Breast epithelium (tissue), 4 donors: ENCODE measurements at regions not wholly inside any gene's neighbourhood (a gene's known extent, or its start where the extent isn't known, plus 50 kb on each side); places are given as distances from the start of the nearest gene placed in this dataset.

ENCODE experiments used
- DNase-seq, 2 donors: peaks; one replicate each; pipeline ENCODE4 v3.0.0-alpha.2; 2019; ENCODE audit warnings: low spot score in 2 of 2
- H3K27ac ChIP-seq, 2 donors: fragments of 200-600 bp; sonication (generic) in 1 of 2; one replicate each; pipeline ENCODE4 v1.5.1; 2016 to 2019; ENCODE audit warnings: mild to moderate bottlenecking in 1 of 2
- H3K27me3 ChIP-seq, 2 donors: fragments of 200-600 bp; sonication (generic) in 1 of 2; one replicate each; pipeline versions ENCODE4 v1.5.1 to v1.6.0; 2017 to 2019; ENCODE audit warnings: control low read depth in 1 of 2, mild to moderate bottlenecking in 1 of 2
- H3K36me3 ChIP-seq: fragments of 200-600 bp; one replicate; pipeline ENCODE4 v1.5.1; 2019
- H3K4me1 ChIP-seq, 2 donors: fragments of 200-600 bp; sonication (generic); one replicate each; pipeline ENCODE4 v1.5.1; 2016 to 2019; ENCODE audit warnings: control low read depth in 1 of 2
- H3K4me3 ChIP-seq, 3 donors: fragments of 200-600 bp; sonication (generic); 1 replicate in 2 of 3; 2 replicates in 1 of 3; pipeline ENCODE4 v1.5.1; 2016 to 2019; ENCODE audit warnings: mild to moderate bottlenecking in 3 of 3, moderate library complexity in 2 of 3
- H3K9me3 ChIP-seq, 2 donors: fragments of 200-600 bp; sonication (generic) in 1 of 2; one replicate each; pipeline ENCODE4 v1.5.1; 2016 to 2019; ENCODE audit warnings: control low read depth in 1 of 2
- POLR2A ChIP-seq: fragments of 450-650 bp; IDR thresholded peaks from one replicate; pipeline ENCODE4 v1.6.1; 2016; ENCODE audit warnings: antibody characterized with exemption, mild to moderate bottlenecking, moderate library complexity
- POLR2AphosphoS5 ChIP-seq, 3 donors: sonication (generic); formaldehyde crosslinking; IDR thresholded peaks; one replicate each; pipeline ENCODE4 v1.6.1; 2017; ENCODE audit warnings: antibody characterized with exemption in 3 of 3
- intact Hi-C: fragments of 100-400 bp; cut with DNase I; formaldehyde crosslinking; loops from one replicate; pipeline ENCODE4 v1.15.1; 2023; ENCODE audit warnings: low total_unique reads
- TF ChIP-seq, protein P1 (sequence below), 3 donors: fragments of 450-650 bp; IDR thresholded peaks; one replicate each; pipeline ENCODE4 v1.5.1; 2016 to 2017; ENCODE audit warnings: antibody characterized with exemption in 3 of 3, mild to moderate bottlenecking in 3 of 3, moderate library complexity in 3 of 3

DNA sequence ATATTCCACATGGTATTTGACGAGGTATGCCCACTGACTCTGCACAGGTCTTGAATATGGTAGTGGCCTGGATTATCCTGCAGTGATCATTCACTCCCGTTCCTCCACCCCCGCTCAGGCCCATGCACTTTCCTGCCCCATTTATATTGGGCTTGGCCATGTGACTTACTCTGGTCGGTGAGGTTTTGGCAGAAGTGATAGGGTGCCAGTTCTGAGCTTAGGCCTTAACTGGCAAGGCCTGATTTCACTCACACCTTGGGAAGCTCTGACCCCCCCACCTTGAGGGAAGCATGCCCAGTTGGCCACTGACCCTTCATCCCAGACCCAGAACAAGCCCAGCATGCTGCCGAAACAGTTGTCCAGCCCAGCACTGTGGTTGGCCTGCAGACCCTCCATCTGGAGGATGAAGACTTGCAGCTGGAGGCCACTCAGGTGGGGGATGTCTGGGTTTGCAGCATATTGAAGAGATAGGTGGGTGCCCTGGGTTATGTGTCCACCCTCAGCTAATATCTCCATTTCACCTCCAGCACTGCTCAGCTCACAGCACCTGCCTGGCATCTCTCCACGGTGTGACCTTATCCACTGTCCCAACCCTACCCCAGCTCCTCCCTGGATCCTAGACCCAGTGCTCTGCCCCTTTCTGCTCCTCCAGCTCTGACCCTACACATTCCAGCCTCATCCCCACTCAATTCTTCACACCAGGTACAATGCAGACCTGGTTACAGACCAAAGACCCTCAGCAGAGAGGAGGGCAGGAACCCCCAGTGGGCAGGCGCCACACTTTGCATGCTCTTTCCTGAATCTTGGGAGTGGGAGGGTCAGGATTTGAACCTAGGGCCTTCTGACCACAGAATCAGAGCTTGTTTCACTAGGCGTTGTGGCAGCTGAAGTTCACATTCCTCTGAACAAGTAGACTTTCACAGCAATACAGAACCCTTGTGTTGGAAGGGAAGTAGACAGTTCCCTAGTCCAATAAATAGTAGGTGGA is 138.1 kb upstream of the CHST15 start:
- Histone ChIP-seq H3K4me1 (no peaks in the 10 kb centered on the region), H3K27ac (no peak overlapping the region), H3K27me3 (no peaks in the 10 kb centered on the region), H3K36me3 (no peaks in the 10 kb centered on the region), H3K4me3 (no peak overlapping the region), H3K9me3 (no peaks in the 10 kb centered on the region)
- TF ChIP-seq POLR2AphosphoS5 (IDR thresholded peaks at IDR 0.05) (no peak), POLR2A (no peak)
- no peak for DNase-seq
- intact Hi-C loops, result no loop called here

DNA sequence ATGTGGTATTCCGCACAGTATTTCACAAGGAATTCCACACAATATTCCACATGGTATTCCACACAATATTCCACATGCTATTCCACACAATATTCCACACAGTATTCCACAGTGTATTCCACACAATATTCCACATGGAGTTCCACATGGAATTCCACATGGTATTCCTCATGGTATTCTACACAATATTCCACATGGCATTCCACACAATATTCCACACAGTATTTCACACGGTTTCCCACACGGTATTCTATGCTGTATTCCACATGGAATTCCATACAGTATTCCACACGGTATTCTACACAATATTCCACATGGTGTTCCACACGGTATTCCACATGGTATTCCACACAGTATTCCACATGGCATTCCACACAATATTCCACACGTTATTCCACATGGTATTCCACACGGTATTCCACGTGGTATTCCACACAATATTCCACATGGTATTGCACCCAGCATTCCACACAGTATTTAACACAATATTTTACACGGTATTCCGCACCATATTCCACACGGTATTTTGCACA is 137.3 kb upstream of the CHST15 start:
- no peak overlapping the region for H3K4me3 ChIP-seq
- H3K27ac ChIP-seq, result no peak overlapping the region
- intact Hi-C loops, result no loop called here
- no peaks in the 10 kb centered on the region for H3K4me1 ChIP-seq
- TF ChIP-seq POLR2A, result no peak
- TF ChIP-seq, protein P1, sequence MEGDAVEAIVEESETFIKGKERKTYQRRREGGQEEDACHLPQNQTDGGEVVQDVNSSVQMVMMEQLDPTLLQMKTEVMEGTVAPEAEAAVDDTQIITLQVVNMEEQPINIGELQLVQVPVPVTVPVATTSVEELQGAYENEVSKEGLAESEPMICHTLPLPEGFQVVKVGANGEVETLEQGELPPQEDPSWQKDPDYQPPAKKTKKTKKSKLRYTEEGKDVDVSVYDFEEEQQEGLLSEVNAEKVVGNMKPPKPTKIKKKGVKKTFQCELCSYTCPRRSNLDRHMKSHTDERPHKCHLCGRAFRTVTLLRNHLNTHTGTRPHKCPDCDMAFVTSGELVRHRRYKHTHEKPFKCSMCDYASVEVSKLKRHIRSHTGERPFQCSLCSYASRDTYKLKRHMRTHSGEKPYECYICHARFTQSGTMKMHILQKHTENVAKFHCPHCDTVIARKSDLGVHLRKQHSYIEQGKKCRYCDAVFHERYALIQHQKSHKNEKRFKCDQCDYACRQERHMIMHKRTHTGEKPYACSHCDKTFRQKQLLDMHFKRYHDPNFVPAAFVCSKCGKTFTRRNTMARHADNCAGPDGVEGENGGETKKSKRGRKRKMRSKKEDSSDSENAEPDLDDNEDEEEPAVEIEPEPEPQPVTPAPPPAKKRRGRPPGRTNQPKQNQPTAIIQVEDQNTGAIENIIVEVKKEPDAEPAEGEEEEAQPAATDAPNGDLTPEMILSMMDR (IDR thresholded peaks at IDR 0.05), result no peak
- TF ChIP-seq POLR2AphosphoS5 (IDR thresholded peaks at IDR 0.05), result no peak
- H3K36me3 ChIP-seq, result no peaks in the 10 kb centered on the region
- H3K27me3 ChIP-seq, result no peaks in the 10 kb centered on the region
- DNase-seq, result no peak
- H3K9me3 ChIP-seq, result no peaks in the 10 kb centered on the region

DNA sequence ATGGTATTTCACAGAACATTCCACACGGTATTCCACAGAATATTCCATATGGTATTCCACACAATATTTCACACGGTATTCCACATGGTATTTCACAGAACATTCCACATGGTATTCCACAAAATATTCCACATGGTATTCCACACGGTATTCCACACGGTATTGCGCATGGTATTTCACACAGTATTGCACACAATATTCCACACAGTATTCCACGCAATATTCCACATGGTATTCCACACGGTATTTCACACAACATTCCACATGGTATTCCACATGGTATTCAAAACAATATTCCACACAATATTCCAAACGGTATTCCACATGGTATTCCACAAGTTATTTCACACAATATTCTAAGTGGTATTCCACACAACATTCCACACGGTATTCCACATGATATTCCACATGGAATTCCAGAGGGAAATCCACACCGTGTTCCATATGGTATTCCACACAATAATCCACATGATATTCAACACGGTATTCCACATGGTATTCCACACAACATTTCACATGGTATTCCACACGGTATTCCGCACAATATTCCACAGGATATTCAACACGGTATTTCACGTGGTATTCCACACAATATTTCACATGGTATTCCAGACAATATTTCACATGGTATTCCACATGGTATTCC is 136.7 kb upstream of the CHST15 start:
- Histone ChIP-seq H3K4me1 (no peaks in the 10 kb centered on the region), H3K4me3 (no peak overlapping the region), H3K9me3 (no peaks in the 10 kb centered on the region), H3K27me3 (no peaks in the 10 kb centered on the region), H3K36me3 (no peaks in the 10 kb centered on the region), H3K27ac (no peak overlapping the region)
- DNase-seq, result no peak
- TF ChIP-seq POLR2A, result no peak
- TF ChIP-seq, protein P1 (IDR thresholded peaks at IDR 0.05), result no peak
- no peak for TF ChIP-seq POLR2AphosphoS5 (IDR thresholded peaks at IDR 0.05)
- intact Hi-C loops, result no loop called here

DNA sequence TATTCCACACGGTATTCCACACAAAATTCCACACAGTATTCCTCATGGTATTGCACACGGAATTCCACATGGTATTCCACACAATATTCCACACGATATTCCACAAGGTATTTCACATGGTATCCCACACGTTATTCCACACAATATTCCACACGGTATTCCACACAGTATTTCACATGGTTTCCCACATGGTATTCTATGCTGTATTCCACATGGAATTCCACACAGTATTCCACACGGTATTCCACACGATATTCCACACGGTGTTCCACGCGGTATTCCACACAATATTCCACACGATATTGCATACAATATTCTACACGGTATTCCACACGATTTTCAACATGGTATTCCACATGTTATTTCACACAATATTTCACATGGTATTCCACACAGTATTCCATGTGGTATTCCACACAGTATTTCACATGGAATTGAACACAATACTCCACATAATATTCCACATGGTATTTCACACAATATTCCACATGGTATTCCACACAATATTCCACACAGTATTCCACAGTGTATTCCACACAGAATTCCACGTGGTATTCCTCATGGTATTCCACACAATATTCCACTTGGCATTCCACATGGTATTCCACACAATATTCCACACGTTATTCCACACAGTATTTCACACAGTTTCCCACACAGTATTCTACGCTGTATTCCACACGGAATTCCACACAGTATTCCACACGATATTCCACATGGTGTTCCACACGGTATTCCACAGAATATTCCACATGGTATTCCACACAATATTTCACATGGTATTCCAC is 136.0 kb upstream of the CHST15 start:
- intact Hi-C loops, result no loop called here

DNA sequence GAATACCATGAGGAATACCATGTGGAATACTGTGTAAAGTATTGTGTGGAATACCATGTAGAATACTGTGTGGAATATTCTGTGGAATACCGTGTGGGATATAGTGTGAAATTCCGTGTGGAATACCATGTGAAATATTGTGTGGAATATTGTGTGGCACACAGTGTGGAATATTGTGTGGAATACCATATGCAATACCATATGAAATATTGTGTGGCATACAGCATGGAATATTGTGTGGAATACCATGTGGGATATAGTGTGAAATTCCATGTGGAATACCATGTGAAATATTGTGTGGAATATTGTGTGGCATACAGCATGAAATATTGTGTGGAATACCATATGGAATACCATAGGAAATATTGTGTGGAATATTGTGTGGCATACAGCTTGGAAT is 135.1 kb upstream of the CHST15 start:
- intact Hi-C loops, result no loop called here
- Histone ChIP-seq H3K27ac (no peak overlapping the region), H3K27me3 (no peaks in the 10 kb centered on the region), H3K4me1 (no peaks in the 10 kb centered on the region), H3K36me3 (no peaks in the 10 kb centered on the region), H3K4me3 (no peak overlapping the region), H3K9me3 (no peaks in the 10 kb centered on the region)
- no peak for TF ChIP-seq POLR2A
- no peak for DNase-seq

More for the DNA sequence above, 136.0 kb upstream of the CHST15 start:
- DNase-seq, result no peak
- Histone ChIP-seq H3K9me3 (no peaks in the 10 kb centered on the region), H3K27ac (no peak overlapping the region), H3K4me1 (no peaks in the 10 kb centered on the region), H3K4me3 (no peak overlapping the region), H3K36me3 (no peaks in the 10 kb centered on the region), H3K27me3 (no peaks in the 10 kb centered on the region)
- TF ChIP-seq POLR2A, result no peak
- TF ChIP-seq, protein P1 (IDR thresholded peaks at IDR 0.05), result no peak
- no peak for TF ChIP-seq POLR2AphosphoS5 (IDR thresholded peaks at IDR 0.05)
